ENCODE measurements at regions not wholly inside any gene's neighbourhood (a gene's known extent, or its start where the extent isn't known, plus 50 kb on each side); places are given as distances from the start of the nearest gene placed in this dataset.

DNA sequence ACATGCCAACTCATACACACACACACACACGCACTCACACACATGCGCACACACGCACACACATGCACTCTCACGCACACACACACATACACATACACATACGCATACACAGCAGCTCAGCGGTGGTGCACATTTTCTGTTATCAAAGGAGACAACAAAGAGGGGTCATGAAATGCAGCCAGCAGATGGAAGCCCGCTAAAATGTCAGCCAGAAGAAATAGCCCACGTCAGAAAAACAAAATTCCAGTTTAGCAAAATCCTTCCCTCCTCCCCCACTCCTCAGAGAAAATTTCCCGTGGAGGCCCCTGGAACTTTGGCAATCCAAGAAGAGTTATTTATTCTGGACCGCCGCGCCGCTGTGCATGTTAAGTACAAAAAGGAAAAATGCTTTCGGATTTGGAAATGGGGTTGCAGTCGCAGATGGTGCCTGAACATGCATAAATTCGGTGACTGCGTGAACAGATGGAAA is 114.6 kb upstream of the VSTM2B start:
- Histone ChIP-seq H3K4me3 (no peak overlapping the region), H3K27ac (no peak overlapping the region), H3K27me3 (replicated peaks) (no peaks in the 10 kb centered on the region), H3K4me1 (replicated peaks) (no peaks in the 10 kb centered on the region), H3K9me3 (replicated peaks) (no peaks in the 10 kb centered on the region), H3K36me3 (no peaks in the 10 kb centered on the region)
- no peak for DNase-seq (ENCODE audit: low read depth in 1 of 2, low spot score in 2 of 2)

DNA sequence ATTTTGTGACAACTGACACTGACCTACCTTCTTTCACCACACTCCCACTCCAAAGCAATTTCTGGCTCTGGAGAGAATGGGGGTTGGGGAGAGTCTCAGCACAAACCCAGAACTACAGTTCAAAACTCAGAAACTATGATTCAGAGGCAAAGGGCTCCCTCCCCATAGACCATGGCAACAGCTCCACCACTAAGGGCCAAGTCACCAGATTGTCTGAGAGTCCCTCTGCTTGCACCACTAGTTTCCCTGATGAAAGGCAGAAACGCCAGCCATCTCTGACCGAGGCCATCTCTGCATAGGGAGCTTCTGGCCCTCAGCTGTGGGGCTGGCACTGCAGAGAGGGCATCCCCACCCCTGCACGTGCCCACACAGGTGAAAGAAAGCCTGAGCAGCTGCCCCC is 112.4 kb upstream of the VSTM2B start:
- no peaks in the 10 kb centered on the region for H3K9me3 ChIP-seq (replicated peaks)
- no peaks in the 10 kb centered on the region for H3K36me3 ChIP-seq
- H3K27me3 ChIP-seq (replicated peaks): no peaks in the 10 kb centered on the region
- no peak overlapping the region for H3K27ac ChIP-seq
- no peaks in the 10 kb centered on the region for H3K4me1 ChIP-seq (replicated peaks)
- DNase-seq (ENCODE audit: low read depth in 1 of 2, low spot score in 2 of 2): no peak
- no peak overlapping the region for H3K4me3 ChIP-seq

DNA sequence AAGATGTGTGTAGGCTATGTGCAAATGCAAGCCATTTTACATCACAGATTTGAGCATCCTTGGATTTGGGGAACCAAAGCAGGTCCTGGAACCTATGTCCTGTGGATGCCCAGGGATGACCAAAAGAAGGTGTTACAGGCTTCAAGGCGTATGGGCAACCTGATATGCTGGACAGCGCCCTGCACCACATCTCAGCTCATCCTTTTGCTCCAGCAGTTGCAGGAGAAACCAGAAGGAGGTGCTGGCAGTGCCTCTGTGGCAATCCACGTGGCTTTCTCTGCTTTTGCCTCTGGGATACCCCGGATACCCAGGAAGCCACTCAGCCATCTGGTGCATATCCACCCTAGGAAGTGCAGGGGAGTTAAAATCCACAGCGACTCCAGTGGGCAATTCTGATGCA is 110.3 kb upstream of the VSTM2B start:
- H3K36me3 ChIP-seq: no peaks in the 10 kb centered on the region
- no peak overlapping the region for H3K4me3 ChIP-seq
- H3K27ac ChIP-seq: no peak overlapping the region
- H3K9me3 ChIP-seq (replicated peaks): no peaks in the 10 kb centered on the region
- H3K4me1 ChIP-seq (replicated peaks): no peaks in the 10 kb centered on the region
- H3K27me3 ChIP-seq (replicated peaks): no peaks in the 10 kb centered on the region
- DNase-seq (ENCODE audit: low read depth in 1 of 2, low spot score in 2 of 2): no peak

DNA sequence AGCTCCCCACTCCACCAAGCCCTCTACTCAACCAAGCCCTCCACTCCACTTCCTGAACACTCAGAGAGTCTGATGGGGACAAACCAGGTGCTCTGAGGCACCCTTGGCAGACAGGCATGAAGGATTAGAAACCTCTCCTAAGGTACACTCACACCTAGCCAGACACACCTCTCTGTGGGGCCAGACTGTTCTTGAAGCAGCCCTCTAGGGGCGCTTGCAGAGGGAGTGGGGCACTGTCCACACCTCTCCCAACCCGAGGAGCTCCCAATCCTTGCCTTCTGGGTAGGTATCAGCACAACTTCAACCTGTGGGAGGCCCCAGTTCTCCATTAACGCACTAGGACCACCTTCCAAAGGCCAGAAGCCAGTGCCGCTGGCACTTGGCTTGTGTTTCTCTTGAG is 108.7 kb upstream of the VSTM2B start:
- H3K4me1 ChIP-seq (replicated peaks): no peaks in the 10 kb centered on the region
- no peaks in the 10 kb centered on the region for H3K27me3 ChIP-seq (replicated peaks)
- no peaks in the 10 kb centered on the region for H3K36me3 ChIP-seq
- H3K4me3 ChIP-seq: no peak overlapping the region
- DNase-seq (ENCODE audit: low read depth in 1 of 2, low spot score in 2 of 2): no peak
- H3K27ac ChIP-seq: no peak overlapping the region
- no peaks in the 10 kb centered on the region for H3K9me3 ChIP-seq (replicated peaks)

DNA sequence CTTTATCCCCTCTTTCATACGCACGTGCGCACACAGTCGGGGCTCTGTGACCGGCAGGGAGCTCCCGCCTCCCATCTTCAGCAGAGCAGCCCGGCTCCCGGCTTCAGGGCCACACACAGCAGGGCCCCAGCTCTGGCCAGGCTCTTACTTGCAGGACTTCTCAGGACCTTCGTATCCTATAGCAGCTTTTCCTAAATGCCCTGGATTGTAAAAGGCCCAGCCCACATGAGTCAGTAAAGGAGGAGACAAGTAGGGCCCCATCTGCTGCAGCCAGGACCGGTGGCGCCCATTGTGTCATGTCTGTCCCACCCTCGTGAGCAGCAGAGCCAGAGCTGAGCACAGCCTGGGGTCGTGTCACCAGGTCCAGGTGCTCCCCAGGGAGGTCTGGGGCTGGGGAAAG is 107.6 kb upstream of the VSTM2B start:
- no peak overlapping the region for H3K27ac ChIP-seq
- H3K9me3 ChIP-seq (replicated peaks): no peaks in the 10 kb centered on the region
- DNase-seq (ENCODE audit: low read depth in 1 of 2, low spot score in 2 of 2): no peak
- H3K4me3 ChIP-seq: no peak overlapping the region
- no peaks in the 10 kb centered on the region for H3K4me1 ChIP-seq (replicated peaks)
- H3K27me3 ChIP-seq (replicated peaks): no peaks in the 10 kb centered on the region
- no peaks in the 10 kb centered on the region for H3K36me3 ChIP-seq

DNA sequence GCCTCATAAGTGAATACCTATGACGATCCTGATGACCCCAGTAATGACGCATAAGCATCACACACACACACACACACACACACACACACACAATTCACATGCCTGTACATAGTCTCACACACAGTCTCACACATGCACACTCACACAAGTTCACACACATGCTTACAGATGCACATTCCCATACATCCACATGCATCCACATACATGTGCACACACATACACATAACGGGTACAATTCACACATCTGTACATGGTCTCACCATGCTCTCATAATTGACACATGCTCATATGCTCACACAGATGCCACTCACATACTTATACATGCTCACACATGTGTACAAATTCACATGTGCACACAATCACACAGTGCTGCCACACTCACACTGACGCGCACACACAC is 105.7 kb upstream of the VSTM2B start:
- no peaks in the 10 kb centered on the region for H3K9me3 ChIP-seq (replicated peaks)
- H3K27ac ChIP-seq: no peak overlapping the region
- no peak overlapping the region for H3K4me3 ChIP-seq
- DNase-seq (ENCODE audit: low read depth in 1 of 2, low spot score in 2 of 2): no peak
- H3K27me3 ChIP-seq (replicated peaks): no peaks in the 10 kb centered on the region
- H3K36me3 ChIP-seq: no peaks in the 10 kb centered on the region
- no peaks in the 10 kb centered on the region for H3K4me1 ChIP-seq (replicated peaks)

DNA sequence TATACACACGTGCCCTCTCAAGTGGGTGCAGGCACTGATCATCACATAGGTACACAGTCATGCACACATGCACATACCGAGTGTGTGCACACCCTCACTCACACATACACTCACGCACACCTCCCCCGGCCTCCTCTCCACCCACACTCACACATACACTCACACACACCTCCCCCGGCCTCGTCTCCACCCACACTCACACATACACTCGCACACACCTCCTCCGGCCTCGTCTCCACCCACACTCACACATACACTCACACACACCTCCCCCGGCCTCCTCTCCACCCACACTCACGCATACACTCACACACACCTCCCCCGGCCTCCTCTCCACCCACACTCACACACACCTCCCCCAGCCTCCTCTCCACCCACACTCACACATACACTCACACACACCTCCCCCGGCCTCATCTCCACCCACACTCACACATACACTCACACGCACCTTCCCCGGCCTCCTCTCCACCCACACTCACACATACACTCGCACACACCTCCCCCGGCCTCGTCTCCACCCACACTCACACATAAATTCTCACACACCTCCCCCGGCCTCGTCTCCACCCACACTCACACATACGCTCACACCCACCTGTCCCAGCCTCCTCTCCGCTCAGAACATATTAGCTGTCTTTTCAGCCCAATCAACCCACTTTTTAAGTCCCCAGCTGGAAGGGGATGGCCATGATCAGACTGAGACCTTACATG is 105.2 kb upstream of the VSTM2B start:
- Histone ChIP-seq H3K36me3 (no peaks in the 10 kb centered on the region), H3K4me3 (no peak overlapping the region), H3K27me3 (replicated peaks) (no peaks in the 10 kb centered on the region), H3K4me1 (replicated peaks) (no peaks in the 10 kb centered on the region), H3K9me3 (replicated peaks) (no peaks in the 10 kb centered on the region), H3K27ac (no peak overlapping the region)
- no peak for DNase-seq (ENCODE audit: low read depth in 1 of 2, low spot score in 2 of 2)

DNA sequence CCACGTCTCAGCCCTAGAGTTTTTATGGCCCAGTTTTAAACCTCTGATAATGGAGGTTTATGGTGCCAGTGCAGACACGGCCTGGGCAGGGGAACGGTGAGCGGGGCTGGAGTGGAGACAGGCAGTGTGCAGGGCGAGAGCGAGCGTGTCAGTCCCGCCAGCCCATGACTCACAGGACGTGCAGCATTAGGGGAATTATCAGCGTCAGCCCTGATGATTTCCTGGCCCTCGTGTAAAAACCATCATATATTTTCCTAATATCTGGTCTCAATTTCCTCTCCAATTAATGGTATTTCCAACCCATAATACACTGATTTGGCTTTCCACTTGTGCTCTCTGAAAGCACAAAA is 104.6 kb upstream of the VSTM2B start:
- Histone ChIP-seq H3K36me3 (no peaks in the 10 kb centered on the region), H3K4me1 (replicated peaks) (no peaks in the 10 kb centered on the region), H3K9me3 (replicated peaks) (no peaks in the 10 kb centered on the region), H3K27me3 (replicated peaks) (no peaks in the 10 kb centered on the region), H3K27ac (no peak overlapping the region), H3K4me3 (no peak overlapping the region)
- DNase-seq (ENCODE audit: low read depth in 1 of 2, low spot score in 2 of 2): no peak

DNA sequence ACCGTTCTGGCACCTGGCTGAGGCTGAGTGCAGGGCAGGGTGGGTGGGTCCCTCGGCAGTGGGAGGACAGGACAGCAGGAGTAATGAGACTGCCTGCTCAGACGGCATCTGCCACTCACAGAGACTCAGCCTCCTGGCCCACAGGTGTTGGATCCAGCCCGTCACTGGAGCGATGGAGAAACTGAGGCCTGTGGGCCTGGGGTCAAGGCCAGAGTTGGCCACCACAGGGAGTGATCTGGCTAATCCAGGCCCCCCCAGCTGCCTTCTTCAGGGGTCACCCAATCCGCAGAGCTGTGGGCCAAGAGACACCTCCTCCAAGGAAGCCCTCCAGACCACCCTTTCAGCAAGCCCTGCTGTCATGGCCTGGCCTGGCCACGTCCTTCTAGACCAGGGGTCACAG is 103.7 kb upstream of the VSTM2B start:
- Histone ChIP-seq H3K4me1 (replicated peaks) (no peaks in the 10 kb centered on the region), H3K27ac (no peak overlapping the region), H3K27me3 (replicated peaks) (no peaks in the 10 kb centered on the region), H3K9me3 (replicated peaks) (no peaks in the 10 kb centered on the region), H3K36me3 (no peaks in the 10 kb centered on the region), H3K4me3 (no peak overlapping the region)
- no peak for DNase-seq (ENCODE audit: low read depth in 1 of 2, low spot score in 2 of 2)

DNA sequence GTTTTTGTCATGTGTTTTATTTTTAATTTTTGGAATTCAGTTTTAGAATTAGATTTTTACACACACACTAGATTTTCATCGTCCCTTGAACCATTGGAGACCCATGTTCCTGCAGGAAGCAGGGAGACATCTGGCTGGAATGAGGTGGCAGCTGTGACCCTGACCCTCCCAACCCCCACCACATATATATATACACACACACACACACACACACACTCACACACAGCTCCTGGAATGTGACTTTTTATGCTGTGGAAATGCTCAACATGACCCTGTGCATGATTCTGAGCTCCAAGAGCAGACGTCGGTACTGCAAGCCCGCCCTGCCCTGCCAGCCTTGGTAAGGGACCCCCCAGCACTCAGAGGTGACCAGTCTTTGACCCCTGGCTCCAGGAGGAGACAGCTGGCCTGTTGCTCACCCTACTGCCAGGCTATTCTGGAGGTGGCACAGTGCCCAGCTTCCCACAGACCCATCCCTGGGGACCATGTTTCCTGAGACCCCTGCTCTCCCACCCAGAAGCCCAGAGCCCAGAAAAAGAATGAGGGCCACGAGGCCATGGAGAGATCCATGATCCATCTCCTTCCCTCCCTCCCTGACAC is 103.2 kb upstream of the VSTM2B start:
- no peaks in the 10 kb centered on the region for H3K9me3 ChIP-seq (replicated peaks)
- no peak overlapping the region for H3K4me3 ChIP-seq
- no peak overlapping the region for H3K27ac ChIP-seq
- DNase-seq (ENCODE audit: low read depth in 1 of 2, low spot score in 2 of 2): no peak
- H3K4me1 ChIP-seq (replicated peaks): no peaks in the 10 kb centered on the region
- H3K27me3 ChIP-seq (replicated peaks): no peaks in the 10 kb centered on the region
- H3K36me3 ChIP-seq: no peaks in the 10 kb centered on the region

DNA sequence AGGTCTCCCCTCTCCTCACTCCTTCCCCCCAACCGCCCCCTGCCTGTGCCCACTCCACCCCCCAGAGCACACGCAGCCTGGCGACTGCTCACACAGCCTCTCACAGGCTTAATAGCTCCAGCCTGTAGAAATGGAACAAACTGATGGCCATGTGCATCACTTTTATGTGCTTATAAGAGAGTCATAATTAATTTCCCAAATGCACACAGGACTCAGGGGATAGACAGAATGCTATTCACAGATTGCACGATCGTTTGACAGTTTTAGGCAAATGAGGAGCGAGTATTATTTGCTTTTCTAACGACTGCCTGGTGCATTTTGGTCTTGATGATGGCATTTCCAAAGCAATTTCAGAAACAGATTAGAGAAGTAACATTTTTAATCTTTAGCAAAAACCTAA is 97.7 kb upstream of the VSTM2B start:
- Histone ChIP-seq H3K4me1 (replicated peaks) (no peaks in the 10 kb centered on the region), H3K27ac (no peak overlapping the region), H3K9me3 (replicated peaks) (no peaks in the 10 kb centered on the region), H3K27me3 (replicated peaks) (no peaks in the 10 kb centered on the region), H3K36me3 (no peaks in the 10 kb centered on the region), H3K4me3 (no peak overlapping the region)
- no peak for DNase-seq (ENCODE audit: low read depth in 1 of 2, low spot score in 2 of 2)

DNA sequence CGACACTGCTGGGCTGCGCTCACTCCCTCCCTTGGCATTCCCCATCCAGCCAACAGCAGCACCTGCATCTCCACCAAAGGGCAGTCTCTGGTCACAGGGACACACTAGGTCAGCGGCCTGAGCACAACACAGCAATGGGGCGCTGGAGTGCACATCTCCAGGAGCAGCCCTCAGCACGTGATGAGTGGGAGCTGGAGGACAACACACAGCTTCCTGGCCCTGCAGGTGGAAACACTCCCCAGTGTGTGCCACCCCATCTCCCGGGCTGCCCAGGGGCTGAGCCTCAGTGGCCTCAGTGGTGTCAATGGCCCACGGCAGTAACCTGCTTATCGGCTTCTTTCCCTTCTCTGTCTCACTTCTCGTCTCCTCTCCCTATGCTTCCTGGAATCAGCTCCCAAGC is 96.8 kb upstream of the VSTM2B start:
- Histone ChIP-seq H3K9me3 (replicated peaks) (no peaks in the 10 kb centered on the region), H3K27me3 (replicated peaks) (no peaks in the 10 kb centered on the region), H3K36me3 (no peaks in the 10 kb centered on the region), H3K4me1 (replicated peaks) (no peaks in the 10 kb centered on the region), H3K27ac (no peak overlapping the region), H3K4me3 (no peak overlapping the region)
- DNase-seq (ENCODE audit: low read depth in 1 of 2, low spot score in 2 of 2): no peak

DNA sequence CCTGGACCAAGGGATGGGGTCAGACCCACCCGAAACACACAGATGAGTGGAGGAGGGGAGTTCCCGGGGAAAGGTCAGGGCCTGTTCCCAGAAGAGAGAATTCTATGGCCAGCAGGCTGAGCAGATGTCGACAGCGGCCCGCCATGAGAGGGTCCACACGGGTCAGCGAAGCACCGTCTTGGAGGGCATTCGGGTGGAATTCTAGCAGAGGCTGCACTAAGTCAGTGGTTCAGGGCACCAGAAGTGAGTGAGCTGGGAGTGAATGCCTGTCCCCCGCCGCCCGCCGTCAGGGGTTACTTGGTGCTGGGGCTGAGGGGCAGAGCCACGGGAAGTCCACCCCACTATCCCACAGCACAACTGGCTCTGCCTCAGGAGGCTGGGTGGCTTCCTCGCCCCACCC is 96.2 kb upstream of the VSTM2B start:
- H3K4me3 ChIP-seq: no peak overlapping the region
- H3K4me1 ChIP-seq (replicated peaks): no peaks in the 10 kb centered on the region
- H3K27ac ChIP-seq: no peak overlapping the region
- no peaks in the 10 kb centered on the region for H3K36me3 ChIP-seq
- no peak for DNase-seq (ENCODE audit: low read depth in 1 of 2, low spot score in 2 of 2)
- H3K27me3 ChIP-seq (replicated peaks): no peaks in the 10 kb centered on the region
- H3K9me3 ChIP-seq (replicated peaks): no peaks in the 10 kb centered on the region

DNA sequence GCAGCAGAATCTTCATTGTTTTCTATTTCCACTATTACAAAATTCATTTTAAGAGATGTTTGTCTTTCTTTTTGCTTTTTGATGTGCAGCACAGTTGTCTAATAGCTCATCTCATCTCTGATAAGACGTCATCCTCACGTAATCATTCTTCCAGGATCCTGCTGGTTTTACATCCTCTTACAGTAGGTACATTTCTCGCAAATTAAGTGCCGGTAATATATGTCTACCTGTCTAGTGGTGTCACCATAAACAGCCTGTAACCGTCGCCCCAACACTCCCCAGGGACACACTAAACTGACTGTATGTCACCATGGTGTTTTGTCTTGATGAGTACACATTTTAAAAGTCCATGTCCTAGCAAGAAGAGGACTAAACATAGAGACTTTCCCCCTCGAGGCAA is 94.5 kb upstream of the VSTM2B start:
- H3K9me3 ChIP-seq (replicated peaks): no peaks in the 10 kb centered on the region
- H3K4me3 ChIP-seq: no peak overlapping the region
- no peaks in the 10 kb centered on the region for H3K4me1 ChIP-seq (replicated peaks)
- no peak overlapping the region for H3K27ac ChIP-seq
- DNase-seq (ENCODE audit: low read depth in 1 of 2, low spot score in 2 of 2): no peak
- H3K36me3 ChIP-seq: no peaks in the 10 kb centered on the region
- H3K27me3 ChIP-seq (replicated peaks): no peaks in the 10 kb centered on the region

DNA sequence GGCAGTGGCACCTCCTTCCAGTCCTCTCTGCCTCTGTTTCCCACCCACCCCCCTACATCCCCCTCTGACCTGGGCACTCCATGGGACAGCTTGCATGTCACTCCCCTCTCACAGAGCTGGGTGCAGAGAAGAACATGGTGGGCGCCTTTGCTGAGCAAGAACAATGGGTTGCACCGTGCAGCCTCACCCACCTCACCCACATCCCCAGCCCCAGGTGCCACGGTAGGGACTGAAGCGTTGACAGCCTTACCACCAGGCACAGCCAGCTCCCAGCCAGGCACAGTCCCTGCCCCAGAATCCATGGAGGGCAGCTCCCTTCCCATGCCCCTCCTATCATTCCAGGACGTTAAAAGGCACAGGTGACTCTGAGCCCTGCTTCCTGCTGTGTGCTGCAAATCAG is 93.1 kb upstream of the VSTM2B start:
- no peak for DNase-seq (ENCODE audit: low read depth in 1 of 2, low spot score in 2 of 2)
- Histone ChIP-seq H3K9me3 (replicated peaks) (no peaks in the 10 kb centered on the region), H3K27ac (no peak overlapping the region), H3K4me1 (replicated peaks) (no peaks in the 10 kb centered on the region), H3K27me3 (replicated peaks) (no peaks in the 10 kb centered on the region), H3K36me3 (no peaks in the 10 kb centered on the region), H3K4me3 (no peak overlapping the region)

Data from SJSA1 (cell line).